ENCODE measurements at regions not wholly inside any gene's neighbourhood (a gene's known extent, or its start where the extent isn't known, plus 50 kb on each side); places are given as distances from the start of the nearest gene placed in this dataset.

DNA sequence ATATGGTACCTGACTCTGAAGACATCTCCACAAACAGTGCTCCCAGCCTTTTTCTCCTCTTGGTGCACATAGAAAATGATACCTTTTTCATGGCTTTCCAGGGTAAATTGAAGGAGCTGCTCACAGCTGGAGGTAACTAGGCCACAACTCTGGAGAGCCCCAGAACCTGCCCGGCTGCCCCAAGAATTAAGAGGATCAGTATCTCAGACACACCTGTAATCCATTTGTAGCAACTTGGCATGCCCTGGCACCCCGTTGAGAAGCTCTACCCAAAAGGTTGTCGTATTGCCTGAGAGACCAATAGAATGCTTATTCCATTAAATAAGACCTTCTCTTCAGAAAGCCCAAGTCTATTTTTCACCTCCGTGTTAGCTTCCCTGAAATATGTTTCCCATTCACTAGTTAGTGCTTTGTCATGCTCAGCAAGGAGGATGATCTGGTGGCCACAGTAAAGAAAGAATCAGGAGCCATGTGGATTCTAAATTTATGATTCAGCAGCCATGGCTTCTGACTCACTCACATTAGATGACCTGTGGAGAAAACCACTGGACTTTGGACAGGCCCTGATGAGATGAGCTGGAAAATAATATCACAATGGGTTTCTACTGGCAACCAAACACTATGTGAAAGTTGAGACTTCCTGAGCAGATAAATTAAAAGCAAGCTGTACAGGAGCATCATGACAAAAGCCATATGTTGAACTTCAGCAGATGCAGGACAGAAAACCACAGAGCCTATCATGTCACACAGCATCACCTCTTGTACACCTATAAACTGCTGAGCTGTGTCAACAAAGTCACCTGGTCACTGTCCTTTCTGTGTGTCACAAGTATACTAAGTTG, 253.3 kb upstream of the OSR1 start:
- TF ChIP-seq CTCF (IDR thresholded peaks at IDR 0.05; ENCODE audit: low read depth, low read length) (no peak), POLR2A (IDR thresholded peaks at IDR 0.05; ENCODE audit: extremely low read depth, insufficient read length) (no peak)
